HG02981 (cell line): ENCODE measurements at regions not wholly inside any gene's neighbourhood (a gene's known extent, or its start where the extent isn't known, plus 50 kb on each side); places are given as distances from the start of the nearest gene placed in this dataset.
A peak's percentile ranks its signal among the peaks of the same experiment; 100 is the strongest.
"Not testable (repeated sequence)": the region's sequence is repeated elsewhere in the genome, so short reads cannot be mapped to it uniquely, and the experiment has no call there.

Source experiments
- ATAC-seq: cut with Tn5 transposase; IDR thresholded peaks from one replicate; pipeline ENCODE4 v1.9.1; 2021; ENCODE audit warnings: mild to moderate bottlenecking, moderate library complexity; ENCODE audit not compliant: unreplicated experiment

DNA sequence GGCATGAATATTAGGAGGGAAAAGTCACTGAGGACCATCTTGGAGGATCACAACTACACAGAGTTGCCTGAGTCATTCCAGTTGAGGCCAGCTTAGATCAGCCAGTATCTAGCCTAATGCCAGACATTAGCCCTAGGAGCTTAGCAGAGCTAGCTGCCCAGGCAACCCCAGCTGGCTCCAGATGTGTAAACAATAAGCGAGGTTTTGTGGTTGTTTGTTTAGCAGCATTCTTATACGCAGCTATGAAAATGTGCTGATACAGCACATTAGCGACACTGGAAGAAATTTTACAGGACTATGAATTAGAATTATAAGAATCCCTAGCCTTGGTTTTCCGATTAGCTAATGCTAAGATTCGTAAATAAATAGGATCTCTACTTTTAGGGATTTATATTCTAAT lies 59.3 kb downstream of the BTBD3 start:
- ATAC-seq, result no peak

DNA sequence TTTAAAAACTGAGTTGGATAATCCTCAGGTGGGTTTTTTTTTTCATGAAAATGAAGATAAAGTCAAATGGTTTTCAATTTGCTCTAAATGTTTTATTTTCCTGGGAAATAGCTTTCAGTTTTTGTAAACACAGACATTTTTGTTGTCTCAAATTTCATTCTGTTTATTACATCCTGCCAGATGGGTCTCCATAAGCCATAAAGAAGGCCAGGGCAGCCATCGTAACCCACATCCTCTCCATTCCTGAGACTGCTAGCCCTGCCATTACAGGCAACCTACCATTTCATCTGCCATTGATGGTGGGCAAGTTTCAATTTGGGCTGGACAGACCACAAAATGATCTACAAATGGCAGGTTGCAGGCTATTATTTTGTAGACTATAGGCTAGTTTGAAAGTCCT lies 60.8 kb downstream of the BTBD3 start:
- no peak for ATAC-seq

GRCh38 chr20:11979306-11979990 lies 61.8 kb downstream of the BTBD3 start:
- no peak for ATAC-seq

GRCh38 chr20:11980263-11980662 lies 62.6 kb downstream of the BTBD3 start:
- ATAC-seq, result no peak

- no peak for ATAC-seq
These were observed 63.8 kb downstream of the BTBD3 start for GRCh38 chr20:11981366-11981947.

GRCh38 chr20:11982289-11982954 lies 64.7 kb downstream of the BTBD3 start:
- no peak for ATAC-seq

DNA sequence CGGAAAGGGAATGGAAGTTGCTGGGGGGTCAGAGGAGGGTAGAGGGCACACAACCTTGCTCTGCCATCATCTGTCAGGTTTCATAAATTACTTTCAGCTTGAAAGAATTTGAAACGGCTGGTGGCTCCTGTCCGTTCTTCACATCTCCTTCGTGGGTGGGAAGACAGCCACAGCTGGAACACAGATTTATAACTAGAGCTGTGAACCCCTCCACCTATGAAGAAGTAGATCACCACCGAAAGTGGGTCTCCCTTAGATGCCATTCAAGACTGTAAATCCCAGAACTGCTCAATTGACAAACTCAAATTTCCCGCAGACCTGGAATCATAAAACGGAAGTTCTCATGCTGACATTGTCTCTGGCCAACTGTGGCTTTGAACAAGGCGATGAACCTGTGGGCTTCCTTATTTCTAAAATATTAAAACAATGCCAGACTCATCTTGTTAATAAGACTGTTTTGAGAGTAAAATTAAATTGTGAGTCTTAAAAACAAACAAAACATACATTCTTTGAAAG lies 65.3 kb downstream of the BTBD3 start:
- no peak for ATAC-seq

DNA sequence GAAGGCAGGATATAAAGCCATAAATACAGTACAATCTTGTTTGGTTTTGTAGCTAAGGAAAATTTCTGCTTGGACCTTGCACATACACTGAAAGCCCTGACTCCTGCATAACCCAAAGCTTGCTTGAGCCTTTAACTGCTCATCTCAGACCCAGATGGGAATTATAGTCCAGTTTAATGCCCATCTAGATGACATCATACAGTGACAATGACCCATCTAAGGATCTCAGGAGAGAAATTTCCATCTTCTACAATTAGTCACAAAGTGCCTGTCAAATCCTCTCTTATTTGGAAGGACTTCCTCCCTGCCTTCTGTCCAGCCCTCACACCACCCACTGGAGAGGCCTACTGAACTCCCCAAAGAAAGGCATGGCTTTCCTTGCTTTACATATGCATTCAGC lies 69.3 kb downstream of the BTBD3 start:
- ATAC-seq, result no peak

- no peak for ATAC-seq
These were observed 69.8 kb downstream of the BTBD3 start for GRCh38 chr20:11987526-11987925.

GRCh38 chr20:11989018-11989771 lies 71.5 kb downstream of the BTBD3 start:
- ATAC-seq, result no peak

GRCh38 chr20:11992426-11992825 lies 74.7 kb downstream of the BTBD3 start:
- no peak for ATAC-seq

GRCh38 chr20:11993886-11994461 lies 76.3 kb downstream of the BTBD3 start:
- ATAC-seq, result no peak

DNA sequence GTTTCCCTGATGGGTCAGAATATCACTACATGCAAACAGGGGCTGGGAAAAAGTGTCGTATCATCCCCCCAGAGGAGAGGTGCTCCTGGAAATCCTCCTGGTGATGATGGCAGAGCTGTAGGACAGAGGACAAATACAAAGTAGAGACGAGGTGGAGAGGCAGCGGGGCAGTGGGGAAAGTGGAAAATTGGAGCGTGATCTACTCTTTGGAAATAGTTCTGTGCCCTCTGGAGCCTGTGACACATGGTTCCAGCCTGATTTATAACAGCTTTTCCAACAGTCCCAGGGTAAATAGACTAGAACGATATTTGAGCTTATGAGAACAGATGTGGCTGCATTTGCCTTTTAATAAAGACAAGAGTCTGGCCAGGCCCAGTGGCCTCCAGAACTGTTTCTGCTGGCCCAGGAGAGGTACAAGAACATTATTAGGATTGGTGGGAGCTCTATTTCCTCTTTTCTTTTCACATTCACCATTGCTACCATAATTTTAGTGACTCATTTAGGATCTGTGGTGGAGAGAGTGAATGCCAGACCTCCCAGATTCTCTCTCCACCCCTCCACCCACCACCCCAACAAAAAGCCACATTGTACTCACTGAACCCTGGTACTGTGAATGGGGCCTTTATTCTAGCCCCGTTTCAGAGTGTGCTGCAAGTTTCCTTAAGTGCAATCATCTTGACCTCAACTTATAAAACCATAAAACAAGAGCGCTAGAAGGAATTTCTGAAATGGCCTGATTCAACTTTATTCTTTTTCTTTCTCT lies 78.3 kb downstream of the BTBD3 start:
- ATAC-seq, result no peak

- ATAC-seq, result not testable (repeated sequence)
These were observed 87.1 kb downstream of the BTBD3 start for GRCh38 chr20:12004776-12005175.

DNA sequence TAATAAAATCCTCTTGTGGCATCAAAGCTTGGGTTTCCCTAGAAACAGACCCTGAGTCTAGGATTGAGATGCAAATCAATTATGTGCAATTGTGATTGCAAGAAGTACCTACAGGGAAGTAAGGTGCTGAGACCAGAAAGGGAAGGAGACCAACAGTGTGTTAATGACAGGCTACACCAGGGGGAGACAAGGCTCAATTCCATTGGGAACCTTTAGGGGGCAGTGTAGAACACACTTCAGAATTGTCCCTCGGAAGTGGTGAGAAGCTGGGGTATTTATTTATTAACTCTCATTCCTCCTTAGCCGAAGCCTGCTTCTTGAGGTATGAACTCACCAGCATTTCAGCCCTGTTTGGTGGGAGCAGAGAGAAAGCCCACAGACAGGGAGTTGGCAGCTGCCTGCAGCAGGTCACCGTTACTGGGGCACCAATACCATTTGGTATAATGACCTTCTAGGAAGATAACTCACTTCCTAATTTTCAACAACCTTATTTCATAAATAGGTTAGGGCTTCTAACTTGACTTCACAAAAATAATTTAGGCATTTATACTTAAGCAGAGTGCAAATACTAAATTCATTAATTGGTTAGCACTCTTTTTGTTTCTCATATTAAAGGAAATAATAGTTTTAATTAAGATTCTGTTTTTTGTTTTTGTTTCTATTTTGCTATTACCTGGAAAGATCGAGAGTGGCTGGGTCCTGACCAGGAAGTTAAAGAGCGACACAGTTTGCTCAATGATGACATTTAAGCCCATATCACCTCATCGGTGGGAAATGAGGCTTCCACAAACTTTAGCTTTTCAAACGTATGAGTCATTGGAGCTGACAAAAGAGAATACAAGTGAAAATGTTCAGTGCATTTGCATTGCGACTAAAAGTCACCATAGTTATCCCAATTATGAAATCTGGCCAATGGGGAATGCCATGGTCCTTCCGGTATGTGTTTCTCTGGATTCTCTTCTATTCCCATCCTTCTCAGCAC lies 94.8 kb downstream of the BTBD3 start:
- peak; percentile 85 for ATAC-seq

DNA sequence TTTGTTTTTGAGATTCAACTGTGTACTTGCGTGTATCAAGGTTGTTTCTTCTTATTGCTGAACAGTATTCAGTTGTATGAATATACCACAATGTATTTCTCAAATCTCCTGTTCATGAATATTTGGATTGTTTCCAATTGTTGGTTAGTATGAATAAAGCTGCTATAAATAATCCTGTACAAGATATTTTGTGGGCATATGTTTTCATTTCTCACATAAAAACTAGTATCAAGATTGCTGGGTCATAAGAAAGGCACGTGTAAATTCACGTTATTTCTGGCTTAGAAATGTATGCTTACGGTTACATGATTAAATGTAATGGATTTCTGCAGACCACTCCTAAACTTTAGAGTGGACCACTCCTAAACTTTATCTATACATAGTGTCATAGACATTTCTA lies 96.6 kb downstream of the BTBD3 start:
- ATAC-seq, result no peak

GRCh38 chr20:12014736-12015135 lies 97.0 kb downstream of the BTBD3 start:
- ATAC-seq, result no peak

- no peak for ATAC-seq
These were observed 98.6 kb downstream of the BTBD3 start for GRCh38 chr20:12016291-12016690.

- ATAC-seq, result no peak
These were observed 102.0 kb downstream of the BTBD3 start for GRCh38 chr20:12019715-12020114.
